SK-N-SH treated with all-trans-retinoic acid at 6 μM for 48 hours (cell line): ENCODE measurements at regions not wholly inside any gene's neighbourhood (a gene's known extent, or its start where the extent isn't known, plus 50 kb on each side); places are given as distances from the start of the nearest gene placed in this dataset.

Experiments
- ATAC-seq: fragments of 200-7000 bp; cut with Tn5 transposase; 3 replicates; pipeline ENCODE4 v1.9.1; 2020; ENCODE audit warnings: mild to moderate bottlenecking, moderate library complexity
- ARNTL ChIP-seq: fragments of 450-650 bp; formaldehyde crosslinking; IDR thresholded peaks from 2 replicates; pipeline ENCODE4 v1.5.0; 2020; ENCODE audit warnings: low read depth, mild to moderate bottlenecking, moderate library complexity, borderline replicate concordance
- BACH2 ChIP-seq: fragments of 250-450 bp; sonication (Bioruptor Pico); IDR thresholded peaks from 2 replicates; pipeline ENCODE4 v1.9.0; 2021; ENCODE audit warnings: mild to moderate bottlenecking, borderline replicate concordance
- CREB5 ChIP-seq: fragments of 250-450 bp; sonication (Bioruptor Pico); IDR thresholded peaks from 2 replicates; pipeline ENCODE4 v1.5.1; 2020; ENCODE audit warnings: low read depth, mild to moderate bottlenecking, moderate library complexity
- CSDC2 ChIP-seq: fragments of 250-450 bp; sonication (Bioruptor Pico); IDR thresholded peaks from 2 replicates; pipeline ENCODE4 v1.5.0; 2020; ENCODE audit warnings: mild to moderate bottlenecking, moderate library complexity
- CSRNP3 ChIP-seq: fragments of 250-450 bp; sonication (Bioruptor Pico); IDR thresholded peaks from 2 replicates; pipeline ENCODE4 v1.5.1; 2021; ENCODE audit warnings: mild to moderate bottlenecking, moderate library complexity
- ESRRG ChIP-seq: fragments of 250-450 bp; sonication (Bioruptor Pico); IDR thresholded peaks from 2 replicates; pipeline ENCODE4 v1.6.1; 2021; ENCODE audit warnings: mild to moderate bottlenecking
- GLIS3 ChIP-seq: fragments of 250-450 bp; sonication (Bioruptor Pico); IDR thresholded peaks from 2 replicates; pipeline ENCODE4 v1.5.0; 2020; ENCODE audit warnings: mild to moderate bottlenecking, moderate library complexity
- ISL1 ChIP-seq: fragments of 250-450 bp; sonication (Bioruptor Pico); IDR thresholded peaks from 2 replicates; pipeline ENCODE4 v2.1.2; 2022; ENCODE audit warnings: mild to moderate bottlenecking, moderate library complexity
- OSR1 ChIP-seq: fragments of 250-450 bp; sonication (Bioruptor Pico); IDR thresholded peaks from 2 replicates; pipeline ENCODE4 v1.8.0; 2022; ENCODE audit warnings: moderate library complexity, mild to moderate bottlenecking, inconsistent platforms
- PATZ1 ChIP-seq: fragments of 250-450 bp; sonication (Bioruptor Pico); IDR thresholded peaks from 2 replicates; pipeline ENCODE4 v1.8.0; 2020; ENCODE audit warnings: mild to moderate bottlenecking, moderate library complexity, borderline replicate concordance
- PPARA ChIP-seq: fragments of 250-450 bp; sonication (Bioruptor Pico); IDR thresholded peaks from 2 replicates; pipeline ENCODE4 v1.5.0; 2020; ENCODE audit warnings: mild to moderate bottlenecking, borderline replicate concordance
- RARB ChIP-seq: fragments of 250-450 bp; sonication (Bioruptor Pico); IDR thresholded peaks from 2 replicates; pipeline ENCODE4 v1.8.0; 2021; ENCODE audit warnings: mild to moderate bottlenecking, moderate library complexity
- TCF4 ChIP-seq: fragments of 250-450 bp; sonication (Bioruptor Pico); IDR thresholded peaks from 2 replicates; pipeline ENCODE4 v1.8.0; 2021; ENCODE audit warnings: mild to moderate bottlenecking, moderate library complexity, borderline replicate concordance
- ZC3H10 ChIP-seq: fragments of 250-450 bp; sonication (Bioruptor Pico); IDR thresholded peaks from 2 replicates; pipeline ENCODE4 v1.5.1; 2021; ENCODE audit warnings: mild to moderate bottlenecking, moderate library complexity
- ZFP3 ChIP-seq: fragments of 250-450 bp; sonication (Bioruptor Pico); IDR thresholded peaks from 2 replicates; pipeline ENCODE4 v1.5.0; 2020; ENCODE audit warnings: mild to moderate bottlenecking, moderate library complexity
- ZFP30 ChIP-seq: fragments of 450-650 bp; formaldehyde crosslinking; IDR thresholded peaks from 2 replicates; pipeline ENCODE4 v1.5.0; 2022; ENCODE audit warnings: mild to moderate bottlenecking, moderate library complexity
- ZNF565 ChIP-seq: fragments of 450-650 bp; formaldehyde crosslinking; conservative IDR thresholded peaks from 2 replicates; pipeline ENCODE4 v1.5.0; 2020; ENCODE audit warnings: low read depth, mild to moderate bottlenecking, moderate library complexity
- ZNF70 ChIP-seq: fragments of 450-650 bp; formaldehyde crosslinking; IDR thresholded peaks from 2 replicates; pipeline ENCODE4 v1.5.0; 2020; ENCODE audit warnings: mild to moderate bottlenecking, moderate library complexity
- ZNF8 ChIP-seq: fragments of 450-650 bp; formaldehyde crosslinking; IDR thresholded peaks from 2 replicates; pipeline ENCODE4 v1.5.0; 2020; ENCODE audit warnings: mild to moderate bottlenecking, moderate library complexity

- TF ChIP-seq PATZ1 (CRISPR knock-in tag): no peak
- TF ChIP-seq CSRNP3 (CRISPR knock-in tag): no peak
- no peak for TF ChIP-seq ISL1 (CRISPR knock-in tag)
- TF ChIP-seq CREB5 (CRISPR knock-in tag): no peak
- no peak for TF ChIP-seq ARNTL (CRISPR knock-in tag)
- TF ChIP-seq ZNF70 (CRISPR knock-in tag): no peak
- no peak for TF ChIP-seq GLIS3
- no peak for TF ChIP-seq ZNF8 (CRISPR knock-in tag)
- TF ChIP-seq ZNF565 (CRISPR knock-in tag): no peak
- TF ChIP-seq ESRRG (CRISPR knock-in tag): no peak
- TF ChIP-seq TCF4 (CRISPR knock-in tag): no peak
- TF ChIP-seq CSDC2 (CRISPR knock-in tag): no peak
- TF ChIP-seq ZC3H10: no peak
- no peak for TF ChIP-seq BACH2 (CRISPR knock-in tag)
- TF ChIP-seq OSR1 (CRISPR knock-in tag): no peak
- TF ChIP-seq PPARA (CRISPR knock-in tag): no peak
- no peak for TF ChIP-seq ZFP30 (CRISPR knock-in tag)
- ATAC-seq: no peak
Measured at GRCh38 chr10:42952349-42952748, 124.5 kb upstream of the RET start.

GRCh38 chr10:42952931-42953683 lies 123.8 kb upstream of the RET start:
- ATAC-seq: no peak
- TF ChIP-seq ZFP3 (CRISPR knock-in tag) (no peak), ZNF70 (CRISPR knock-in tag) (no peak), CSDC2 (CRISPR knock-in tag) (no peak), CREB5 (CRISPR knock-in tag) (no peak), OSR1 (CRISPR knock-in tag) (no peak)

GRCh38 chr10:42953684-42954674 lies 122.9 kb upstream of the RET start:
- TF ChIP-seq GLIS3 (no peak), ZNF565 (CRISPR knock-in tag) (no peak), ZC3H10 (no peak)
- no peak for ATAC-seq

- no peak for ATAC-seq
- no peak for TF ChIP-seq ZNF565 (CRISPR knock-in tag)
- no peak for TF ChIP-seq ARNTL (CRISPR knock-in tag)
- TF ChIP-seq TCF4 (CRISPR knock-in tag): no peak
- no peak for TF ChIP-seq GLIS3
- no peak for TF ChIP-seq PPARA (CRISPR knock-in tag)
- TF ChIP-seq ZNF70 (CRISPR knock-in tag): no peak
- TF ChIP-seq CSRNP3 (CRISPR knock-in tag): no peak
- TF ChIP-seq CREB5 (CRISPR knock-in tag): no peak
- TF ChIP-seq RARB (CRISPR knock-in tag): no peak
- TF ChIP-seq ZFP3 (CRISPR knock-in tag): no peak
- TF ChIP-seq ZC3H10: no peak
- TF ChIP-seq ZNF8 (CRISPR knock-in tag): no peak
Measured at GRCh38 chr10:42954766-42955492, 121.9 kb upstream of the RET start.
